A673 (cell line): ENCODE measurements at regions not wholly inside any gene's neighbourhood (a gene's known extent, or its start where the extent isn't known, plus 50 kb on each side); places are given as distances from the start of the nearest gene placed in this dataset.

Experiments
- BruUV-seq: library from RNA; stranded (reverse); fragments of 400-500 nt; replicated peaks from 2 replicates; lab custom pipeline; 2021; lab: Mats Ljungman, UMichigan
- CTCF ChIA-PET: fragments of 300-600 bp; sonication (Branson Sonifier 250); formaldehyde crosslinking; loops from one replicate; lab custom pipeline; 2022; ENCODE audit warnings: antibody characterized with exemption; lab: Charles Lee
- POLR2A ChIA-PET: fragments of 300-600 bp; sonication (Branson Sonifier 250); formaldehyde crosslinking; loops from one replicate; lab custom pipeline; 2022; ENCODE audit warnings: antibody characterized with exemption; ENCODE audit not compliant: low non-redundant PET; lab: Charles Lee
- DNase-seq: peaks from one replicate; pipeline ENCODE4 v3.0.0-alpha.2; 2015; ENCODE audit warnings: low spot score
- H3K27ac ChIP-seq: fragments of 200-600 bp; sonication (generic); 2 replicates; pipeline ENCODE4 v1.5.1; 2016; ENCODE audit warnings: mixed run types, low read depth, mild to moderate bottlenecking, mixed read lengths, antibody characterized with exemption, low read length; ENCODE audit not compliant: poor library complexity, severe bottlenecking
- H3K27me3 ChIP-seq: fragments of 200-600 bp; sonication (generic); replicated peaks from 2 replicates; pipeline ENCODE4 v1.6.1; 2017; ENCODE audit warnings: mixed run types, low read depth, mild to moderate bottlenecking, mixed read lengths, antibody characterized with exemption, low read length; ENCODE audit not compliant: insufficient read depth, poor library complexity
- H3K36me3 ChIP-seq: fragments of 200-600 bp; sonication (generic); 2 replicates; pipeline ENCODE4 v1.6.1; 2016; ENCODE audit warnings: mixed run types, mild to moderate bottlenecking, mixed read lengths, antibody characterized with exemption, low read length; ENCODE audit not compliant: insufficient read depth, poor library complexity, severe bottlenecking
- H3K4me1 ChIP-seq: fragments of 200-600 bp; sonication (generic); 2 replicates; pipeline ENCODE4 v1.6.1; 2017; ENCODE audit warnings: mixed run types, mild to moderate bottlenecking, mixed read lengths, antibody characterized with exemption, low read length; ENCODE audit not compliant: insufficient read depth, poor library complexity, severe bottlenecking
- H3K4me3 ChIP-seq: fragments of 200-600 bp; sonication (generic); 2 replicates; pipeline ENCODE4 v1.5.1; 2016; ENCODE audit warnings: low read depth, mixed run types, mild to moderate bottlenecking, mixed read lengths, low read length; ENCODE audit not compliant: poor library complexity, severe bottlenecking
- H3K9me3 ChIP-seq: fragments of 200-600 bp; sonication (generic); 2 replicates; pipeline ENCODE4 v1.6.1; 2016; ENCODE audit warnings: mixed run types, low read depth, mild to moderate bottlenecking, mixed read lengths, antibody characterized with exemption, low read length; ENCODE audit not compliant: poor library complexity, severe bottlenecking
- CTCF ChIP-seq: fragments of 300-800, 200-600 bp; sonication (generic); conservative IDR thresholded peaks from 2 replicates; pipeline ENCODE4 v1.5.1; 2017; ENCODE audit warnings: low read depth, mild to moderate bottlenecking, antibody characterized with exemption, low read length, moderate library complexity, mixed read lengths
- EZH2 ChIP-seq: fragments of 200-600 bp; sonication (generic); IDR thresholded peaks from 2 replicates; pipeline ENCODE4 v1.6.1; 2017; ENCODE audit warnings: borderline replicate concordance, low read depth, mild to moderate bottlenecking, mixed read lengths, antibody characterized with exemption, low read length; ENCODE audit not compliant: poor library complexity, severe bottlenecking
- intact Hi-C: fragments of 100-400 bp; cut with micrococcal nuclease; formaldehyde crosslinking; loops from one replicate; pipeline ENCODE4 v1.10.0; 2022; ENCODE audit not compliant: unreplicated experiment

GRCh38 chr1:56033321-56034037 is 545.9 kb downstream of the PLPP3 start:
- ChIA-PET CTCF (no interaction called here), POLR2A (no interaction called here)
- intact Hi-C loops: no loop called here
- Histone ChIP-seq H3K9me3 (no peaks in the 10 kb centered on the region), H3K27me3 (no peaks in the 10 kb centered on the region), H3K4me3 (no peak overlapping the region), H3K4me1 (no peaks in the 10 kb centered on the region), H3K36me3 (no peaks in the 10 kb centered on the region), H3K27ac (no peak overlapping the region)
- TF ChIP-seq EZH2: no peak
- TF ChIP-seq CTCF: no peak
- BruUV-seq: no TSS peak
- DNase-seq: no peak

- no peaks in the 10 kb centered on the region for H3K36me3 ChIP-seq
- no peak for TF ChIP-seq CTCF
- no peak for TF ChIP-seq EZH2
- intact Hi-C loops: no loop called here
- CTCF ChIA-PET: no interaction called here
- no peaks in the 10 kb centered on the region for H3K4me1 ChIP-seq
- DNase-seq: no peak
- H3K4me3 ChIP-seq: no peak overlapping the region
- BruUV-seq: no TSS peak
- H3K27me3 ChIP-seq: peaks cover 3% of the 10 kb centered on the region
- H3K27ac ChIP-seq: no peak overlapping the region
- POLR2A ChIA-PET: no interaction called here
- H3K9me3 ChIP-seq: no peaks in the 10 kb centered on the region
Measured at GRCh38 chr1:56032096-56032676, 547.2 kb downstream of the PLPP3 start.

GRCh38 chr1:56031001-56031400 is 548.4 kb downstream of the PLPP3 start:
- no TSS peak for BruUV-seq
- ChIA-PET CTCF (no interaction called here), POLR2A (no interaction called here)
- no peak for DNase-seq
- Histone ChIP-seq H3K27me3 (peaks cover 5% of the 10 kb centered on the region), H3K4me3 (no peak overlapping the region), H3K27ac (no peak overlapping the region), H3K36me3 (no peaks in the 10 kb centered on the region), H3K9me3 (no peaks in the 10 kb centered on the region), H3K4me1 (no peaks in the 10 kb centered on the region)
- intact Hi-C loops: no loop called here
- TF ChIP-seq CTCF (no peak), EZH2 (no peak)
